Spleen (tissue), 11 donors: ENCODE measurements at regions not wholly inside any gene's neighbourhood (a gene's known extent, or its start where the extent isn't known, plus 50 kb on each side); places are given as distances from the start of the nearest gene placed in this dataset.

Experiments
- DNase-seq: peaks from one replicate; pipeline ENCODE4 v3.0.0-alpha.2; 2020
- H3K27ac ChIP-seq, 8 donors: fragments of 200-600 bp; sonication (generic) in 7 of 8; 1 replicate in 4 of 8; 2 replicates in 4 of 8; pipeline versions ENCODE4 v1.5.0 to v1.8.0; 2016 to 2021; ENCODE audit warnings: inconsistent platforms in 4 of 8, mild to moderate bottlenecking in 4 of 8, moderate library complexity in 1 of 8
- H3K27me3 ChIP-seq, 7 donors: fragments of 200-600 bp; sonication (generic) in 6 of 7; replicated peaks in 1 of 7; 1 replicate in 4 of 7; 2 replicates in 3 of 7; pipeline versions ENCODE4 v1.5.0 to v1.8.0; 2016 to 2021; ENCODE audit warnings: inconsistent platforms in 3 of 7, mild to moderate bottlenecking in 1 of 7
- H3K36me3 ChIP-seq, 6 donors: fragments of 200-600 bp; sonication (generic) in 5 of 6; 1 replicate in 4 of 6; 2 replicates in 2 of 6; pipeline versions ENCODE4 v1.5.0 to v1.8.0; 2016 to 2021; ENCODE audit warnings: inconsistent platforms in 2 of 6
- H3K4me1 ChIP-seq, 6 donors: fragments of 200-600 bp; sonication (generic) in 5 of 6; 1 replicate in 3 of 6; 2 replicates in 3 of 6; pipeline versions ENCODE4 v1.5.0 to v1.8.0; 2016 to 2021; ENCODE audit warnings: inconsistent platforms in 3 of 6
- H3K4me3 ChIP-seq, 8 donors: fragments of 200-600 bp; sonication (generic) in 7 of 8; 1 replicate in 4 of 8; 2 replicates in 4 of 8; pipeline versions ENCODE4 v1.5.0 to v1.8.0; 2016 to 2021; ENCODE audit warnings: inconsistent platforms in 4 of 8, mild to moderate bottlenecking in 4 of 8, moderate library complexity in 2 of 8
- H3K9me3 ChIP-seq, 8 donors: fragments of 200-600 bp; sonication (generic) in 7 of 8; 1 replicate in 4 of 8; 2 replicates in 4 of 8; pipeline versions ENCODE4 v1.5.0 to v1.8.0; 2016 to 2021; ENCODE audit warnings: inconsistent platforms in 4 of 8
- CTCF ChIP-seq, 11 experiments: fragments of 200-600 bp in 7 of 11; fragments of 450-650 bp in 4 of 11; sonication (generic) in 4 of 11; IDR thresholded peaks in 8 of 11; conservative IDR thresholded peaks in 3 of 11; 1 replicate in 7 of 11; 2 replicates in 4 of 11; pipeline versions ENCODE4 v1.4.0 to v1.8.0; 2016 to 2021; ENCODE audit warnings: antibody characterized with exemption in 11 of 11, inconsistent platforms in 4 of 11, mild to moderate bottlenecking in 1 of 11
- POLR2A ChIP-seq, 3 donors: fragments of 450-650 bp; IDR thresholded peaks; one replicate each; pipeline ENCODE4 v1.5.1; 2017; ENCODE audit warnings: antibody characterized with exemption in 3 of 3, mild to moderate bottlenecking in 1 of 3
- POLR2AphosphoS5 ChIP-seq, 3 donors: sonication (generic); formaldehyde crosslinking; IDR thresholded peaks; one replicate each; pipeline ENCODE4 v1.5.1; 2017; ENCODE audit warnings: antibody characterized with exemption in 3 of 3
- WGBS, 5 donors: extraction: QIAGEN DNeasy Blood & Tissue Kit in 3 of 5; methylation state at CpG; one replicate each; pipeline versions ENCODE4 v1.1.5 to v1.1.7; 2013 to 2018; 5-methylcytosine and 5-hydroxymethylcytosine counted together
- intact Hi-C: fragments of 100-400 bp; cut with DNase I; formaldehyde crosslinking; loops from one replicate; pipeline ENCODE4 v1.15.0; 2023; ENCODE audit warnings: low total_unique reads
- donor health status: healthy with polysubstance abuse.
- donor health status: DM: no; HTN: no; CAD: no; lungs with moderate emphysema.
- donor health status: DM: no; HTN: no; CAD: no.
- donor health status: Bipolar disorder and iron deficiency.
- donor health status: healthy.
- donor health status: DM: no; HTN: no; CAD: no.
- donor health status: DM: yes; HTN: yes; CAD: no.

GRCh38 chr10:113420733-113421675, 131.8 kb upstream of the HABP2 start:
- Histone ChIP-seq H3K36me3 (no peaks in the 10 kb centered on the region), H3K27ac (no peak overlapping the region), H3K4me3 (no peak overlapping the region), H3K4me1 (no peaks in the 10 kb centered on the region), H3K27me3 (peaks cover 0 to 19% (median 0%) of the 10 kb centered on the region in 7 donors), H3K9me3 (peaks cover 0 to 31% (median 17%) of the 10 kb centered on the region in 8 donors)
- intact Hi-C loops: no loop called here
- 75 to 92% (median 89%) methylated on average over 9 of the region's 9 CpGs for WGBS, 5 donors
- TF ChIP-seq POLR2AphosphoS5 (IDR thresholded peaks at IDR 0.05): no peak
- TF ChIP-seq POLR2A (IDR thresholded peaks at IDR 0.05): no peak
- TF ChIP-seq CTCF (IDR thresholded peaks at IDR 0.05 in 8 of 11, conservative IDR thresholded peaks at IDR 0.05 in 3 of 11): no peak
- no peak for DNase-seq

- Histone ChIP-seq H3K27ac (no peak overlapping the region), H3K36me3 (no peaks in the 10 kb centered on the region), H3K27me3 (peaks cover 0 to 7% (median 0%) of the 10 kb centered on the region in 7 donors), H3K4me1 (no peaks in the 10 kb centered on the region), H3K4me3 (no peak overlapping the region), H3K9me3 (peaks cover 0 to 31% (median 17%) of the 10 kb centered on the region in 8 donors)
- no peak for DNase-seq
- intact Hi-C loops: no loop called here
- 81 to 95% (median 88%) methylated on average over 2 of the region's 2 CpGs for WGBS, 5 donors
- no peak for TF ChIP-seq POLR2AphosphoS5 (IDR thresholded peaks at IDR 0.05)
- no peak for TF ChIP-seq CTCF (IDR thresholded peaks at IDR 0.05 in 8 of 11, conservative IDR thresholded peaks at IDR 0.05 in 3 of 11)
- no peak for TF ChIP-seq POLR2A (IDR thresholded peaks at IDR 0.05)
Observed at GRCh38 chr10:113422371-113422770, 130.5 kb upstream of the HABP2 start.

- H3K36me3 ChIP-seq: no peaks in the 10 kb centered on the region
- no peaks in the 10 kb centered on the region for H3K27me3 ChIP-seq
- H3K9me3 ChIP-seq: peaks cover 0 to 21% (median 16%) of the 10 kb centered on the region in 8 donors
- TF ChIP-seq POLR2A (IDR thresholded peaks at IDR 0.05): no peak
- TF ChIP-seq POLR2AphosphoS5 (IDR thresholded peaks at IDR 0.05): no peak
- no peak for TF ChIP-seq CTCF (IDR thresholded peaks at IDR 0.05 in 8 of 11, conservative IDR thresholded peaks at IDR 0.05 in 3 of 11)
- no peaks in the 10 kb centered on the region for H3K4me1 ChIP-seq
- intact Hi-C loops: no loop called here
- no peak overlapping the region for H3K27ac ChIP-seq
- WGBS, 5 donors: 83 to 93% (median 88%) methylated on average over 14 of the region's 14 CpGs
- no peak for DNase-seq
- no peak overlapping the region for H3K4me3 ChIP-seq
Observed at GRCh38 chr10:113423981-113424721, 128.7 kb upstream of the HABP2 start.

- Histone ChIP-seq H3K4me1 (no peaks in the 10 kb centered on the region), H3K27ac (no peak overlapping the region), H3K36me3 (no peaks in the 10 kb centered on the region), H3K9me3 (peaks cover 0 to 13% (median 8%) of the 10 kb centered on the region in 8 donors), H3K4me3 (no peak overlapping the region), H3K27me3 (no peaks in the 10 kb centered on the region)
- intact Hi-C loops: no loop called here
- no peak for DNase-seq
- no peak for TF ChIP-seq POLR2AphosphoS5 (IDR thresholded peaks at IDR 0.05)
- TF ChIP-seq CTCF (IDR thresholded peaks at IDR 0.05 in 8 of 11, conservative IDR thresholded peaks at IDR 0.05 in 3 of 11): no peak
- no peak for TF ChIP-seq POLR2A (IDR thresholded peaks at IDR 0.05)
- 79 to 91% (median 88%) methylated on average over 2 to 3 of the region's 3 CpGs for WGBS, 5 donors
Observed at GRCh38 chr10:113425008-113425407, 127.8 kb upstream of the HABP2 start.
